H1 (cell line): ENCODE measurements at regions not wholly inside any gene's neighbourhood (a gene's known extent, or its start where the extent isn't known, plus 50 kb on each side); places are given as distances from the start of the nearest gene placed in this dataset.

Experiments
- CTCF ChIA-PET: fragments of 300-600 bp; sonication (Branson Sonifier 250); formaldehyde crosslinking; loops from one replicate; lab custom pipeline; 2021; ENCODE audit not compliant: partially characterized antibody; lab: Charles Lee
- POLR2A ChIA-PET: fragments of 300-600 bp; sonication (Branson Sonifier 250); formaldehyde crosslinking; loops from one replicate; lab custom pipeline; 2021; ENCODE audit warnings: inconsistent platforms; ENCODE audit not compliant: partially characterized antibody; lab: Charles Lee
- DNase-seq, 2 experiments: peaks; one replicate each; pipeline versions ENCODE4 v3.0.0 to v3.0.0-alpha.2; 2010 to 2022; ENCODE audit warnings: low spot score in 2 of 2, low read depth in 1 of 2, mixed read lengths in 1 of 2
- FAIRE-seq: peaks from 2 replicates; lab custom pipeline; 2011; peaks lifted over from hg19 to GRCh38; lab: Jason Lieb, UNC
- H2AFZ ChIP-seq: 2 replicates; pipeline ENCODE4 v1.8.1; 2012; ENCODE audit warnings: low read length, inconsistent platforms
- H2AK5ac ChIP-seq: 2 replicates; pipeline ENCODE4 v1.6.1; 2013; ENCODE audit warnings: low read depth, low read length
- H2BK120ac ChIP-seq: replicated peaks from 2 replicates; pipeline ENCODE3; 2013; ENCODE audit warnings: low read depth, low read length, inconsistent platforms
- H2BK12ac ChIP-seq: 2 replicates; pipeline ENCODE4 v1.6.1; 2013; ENCODE audit warnings: low read depth, low read length
- H2BK15ac ChIP-seq: 2 replicates; pipeline ENCODE4 v1.6.1; 2013; ENCODE audit warnings: low read length
- H2BK20ac ChIP-seq: 2 replicates; pipeline ENCODE4 v1.6.1; 2013; ENCODE audit warnings: low read length
- H2BK5ac ChIP-seq: 2 replicates; pipeline ENCODE4 v1.6.1; 2013; ENCODE audit warnings: low read depth, low read length
- H3K14ac ChIP-seq: 2 replicates; pipeline ENCODE4 v1.6.1; 2013; ENCODE audit warnings: inconsistent platforms; ENCODE audit not compliant: insufficient read length
- H3K18ac ChIP-seq: 2 replicates; pipeline ENCODE4 v1.6.1; 2013; ENCODE audit warnings: low read length; ENCODE audit errors: extremely low read depth
- H3K23ac ChIP-seq: 2 replicates; pipeline ENCODE4 v1.6.1; 2013; ENCODE audit warnings: inconsistent platforms; ENCODE audit not compliant: insufficient read length
- H3K23me2 ChIP-seq: 2 replicates; pipeline ENCODE4 v1.6.1; 2013; ENCODE audit warnings: low read depth, low read length
- H3K27ac ChIP-seq: 2 replicates; pipeline ENCODE4 v1.6.1; 2011; ENCODE audit warnings: low read depth, low read length, inconsistent platforms
- H3K27me3 ChIP-seq, 4 experiments: replicated peaks in 1 of 4; 1 replicate in 1 of 4; 2 replicates in 3 of 4; pipeline versions ENCODE4 v1.6.1 to v1.8.1; 2011 to 2013; ENCODE audit warnings: low read length in 3 of 4, mild to moderate bottlenecking in 3 of 4, inconsistent platforms in 2 of 4, mixed read lengths in 2 of 4, moderate library complexity in 1 of 4; ENCODE audit not compliant: control insufficient read depth in 3 of 4, insufficient read depth in 3 of 4; ENCODE audit errors: extremely low read depth in 1 of 4
- H3K36me3 ChIP-seq, 4 experiments: 2 replicates each; pipeline versions ENCODE4 v1.6.1 to v1.8.1; 2011 to 2013; ENCODE audit warnings: mild to moderate bottlenecking in 4 of 4, low read length in 3 of 4, moderate library complexity in 2 of 4, control low read depth in 1 of 4, inconsistent platforms in 1 of 4; ENCODE audit not compliant: insufficient read depth in 4 of 4, control insufficient read depth in 2 of 4
- H3K4ac ChIP-seq: replicated peaks from 2 replicates; pipeline ENCODE3; 2013; ENCODE audit warnings: low read length, low read depth, mixed read lengths, inconsistent platforms; ENCODE audit not compliant: insufficient read length
- H3K4me1 ChIP-seq, 4 experiments: replicated peaks in 1 of 4; 1 replicate in 1 of 4; 2 replicates in 3 of 4; pipeline versions ENCODE4 v1.6.1 to v1.8.1; 2011 to 2013; ENCODE audit warnings: low read length in 3 of 4, inconsistent platforms in 2 of 4, mixed read lengths in 1 of 4; ENCODE audit not compliant: insufficient read depth in 4 of 4, control insufficient read depth in 3 of 4
- H3K4me2 ChIP-seq, 2 experiments: 2 replicates each; pipeline versions ENCODE4 v1.6.1 to v1.8.1; 2011 to 2013; ENCODE audit warnings: low read depth in 2 of 2, low read length in 2 of 2, control low read depth in 1 of 2, inconsistent platforms in 1 of 2, mild to moderate bottlenecking in 1 of 2; ENCODE audit not compliant: insufficient read depth in 1 of 2
- H3K4me3 ChIP-seq, 4 experiments: fragments of 200-600, 300-600 bp in 1 of 4; sonication (generic), shearing (Covaris generic), sonication (Bioruptor Twin) in 1 of 4; 2 replicates each; pipeline versions ENCODE4 v1.5.1 to v1.8.1; 2011 to 2016; ENCODE audit warnings: low read length in 4 of 4, low read depth in 3 of 4, control low read depth in 2 of 4, inconsistent platforms in 2 of 4, mild to moderate bottlenecking in 2 of 4, mixed read lengths in 1 of 4, moderate library complexity in 1 of 4; ENCODE audit not compliant: insufficient read depth in 2 of 4; ENCODE audit errors: extremely low read depth in 1 of 4
- H3K56ac ChIP-seq: replicated peaks from 2 replicates; pipeline ENCODE3; 2013; ENCODE audit warnings: low read depth, mild to moderate bottlenecking, mixed read lengths, low read length, inconsistent platforms; ENCODE audit not compliant: insufficient read length
- H3K79me1 ChIP-seq: 2 replicates; pipeline ENCODE4 v1.6.1; 2013; ENCODE audit warnings: low read depth, low read length, control low read depth
- H3K79me2 ChIP-seq, 2 experiments: 2 replicates each; pipeline versions ENCODE4 v1.6.1 to v1.8.1; 2012 to 2013; ENCODE audit warnings: low read length in 2 of 2, mild to moderate bottlenecking in 2 of 2, inconsistent platforms in 1 of 2; ENCODE audit not compliant: insufficient read depth in 2 of 2, control insufficient read depth in 1 of 2
- H3K9ac ChIP-seq, 4 experiments: replicated peaks in 1 of 4; 1 replicate in 1 of 4; 2 replicates in 3 of 4; pipeline versions ENCODE4 v1.6.1 to v1.8.1; 2011 to 2013; ENCODE audit warnings: low read depth in 3 of 4, low read length in 3 of 4, control low read depth in 2 of 4, mild to moderate bottlenecking in 2 of 4, moderate library complexity in 2 of 4, inconsistent platforms in 1 of 4; ENCODE audit errors: extremely low read depth in 1 of 4
- H3K9me3 ChIP-seq, 2 experiments: 2 replicates each; pipeline versions ENCODE4 v1.6.1 to v1.8.1; 2012 to 2013; ENCODE audit warnings: mild to moderate bottlenecking in 2 of 2, moderate library complexity in 2 of 2, control low read depth in 1 of 2, inconsistent platforms in 1 of 2, low read depth in 1 of 2, low read length in 1 of 2, mixed read lengths in 1 of 2; ENCODE audit not compliant: insufficient read depth in 2 of 2
- H4K20me1 ChIP-seq, 2 experiments: replicated peaks in 1 of 2; 2 replicates each; pipeline versions ENCODE3 to v1.8.1; 2011 to 2013; ENCODE audit warnings: inconsistent platforms in 2 of 2, low read length in 2 of 2, mild to moderate bottlenecking in 1 of 2; ENCODE audit not compliant: insufficient read depth in 2 of 2, control insufficient read depth in 1 of 2
- H4K5ac ChIP-seq: 2 replicates; pipeline ENCODE4 v1.6.1; 2013; ENCODE audit warnings: low read length, low read depth, mixed read lengths, inconsistent platforms; ENCODE audit not compliant: insufficient read length
- H4K8ac ChIP-seq: 2 replicates; pipeline ENCODE4 v1.8.0; 2013; ENCODE audit warnings: mild to moderate bottlenecking, moderate library complexity, low read length, inconsistent platforms; ENCODE audit not compliant: insufficient read depth; ENCODE audit errors: extremely low read depth
- H4K91ac ChIP-seq: replicated peaks from 2 replicates; pipeline ENCODE3; 2013; ENCODE audit warnings: low read length, mixed read lengths, inconsistent platforms; ENCODE audit not compliant: insufficient read length
- EZH2 ChIP-seq: fragments of 200-600 bp; sonication (generic); IDR thresholded peaks from 2 replicates; pipeline ENCODE4 v1.7.1; 2012; ENCODE audit warnings: low read depth, mild to moderate bottlenecking, moderate library complexity, low read length, inconsistent platforms; ENCODE audit not compliant: severe bottlenecking
- RBBP5 ChIP-seq: IDR thresholded peaks from 2 replicates; pipeline ENCODE4 v1.7.1; 2012; ENCODE audit warnings: low read depth, mild to moderate bottlenecking, inconsistent platforms, low read length, moderate library complexity, borderline replicate concordance
- WGBS, 2 experiments: shearing (Covaris generic) in 1 of 2; methylation state at CpG; one replicate each; pipeline versions ENCODE4 v1.1.6 to v1.1.7; 2013 to 2015; ENCODE audit warnings: low lambda C conversion rate in 2 of 2, mixed read lengths in 2 of 2, inconsistent platforms in 1 of 2, low coverage in 1 of 2, missing lambda C conversion rate in 1 of 2; ENCODE audit not compliant: insufficient replicate concordance in 2 of 2, insufficient coverage in 1 of 2, insufficient read length in 1 of 2; ENCODE audit errors: extremely low coverage in 1 of 2, missing lambda C conversion rate in 1 of 2; 5-methylcytosine and 5-hydroxymethylcytosine counted together

DNA sequence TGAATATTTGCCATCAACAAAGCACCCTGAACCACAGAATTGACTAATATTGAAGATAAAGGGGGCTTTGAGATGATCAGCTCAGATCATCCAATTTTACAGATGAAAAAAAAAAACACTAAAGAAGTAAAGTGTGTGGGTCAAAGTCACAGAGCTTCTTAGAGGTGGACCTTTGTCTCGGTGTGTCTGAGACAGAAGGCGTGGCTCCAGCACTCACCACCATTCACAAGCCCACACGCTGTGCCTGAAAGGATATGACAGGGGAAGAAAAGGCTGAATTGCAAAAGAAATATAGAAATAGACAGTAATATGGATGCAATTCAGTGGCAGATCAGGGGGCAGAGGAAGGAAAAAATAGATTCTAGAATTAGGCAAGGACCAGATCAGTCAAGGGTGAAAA is 114.9 kb upstream of the PLXNA4 start:
- no peak overlapping the region for H3K4ac ChIP-seq
- H3K9ac ChIP-seq, result no peak overlapping the region
- H3K4me2 ChIP-seq, result no peak overlapping the region
- no peaks in the 10 kb centered on the region for H3K36me3 ChIP-seq
- ChIA-PET POLR2A (no interaction called here), CTCF (no interaction called here)
- TF ChIP-seq EZH2 (no peak), RBBP5 (no peak)
- no peak overlapping the region for H2BK5ac ChIP-seq
- no peaks in the 10 kb centered on the region for H3K79me1 ChIP-seq
- no peaks in the 10 kb centered on the region for H3K23me2 ChIP-seq
- no peak for FAIRE-seq
- no peak overlapping the region for H2BK20ac ChIP-seq
- no peak overlapping the region for H2BK15ac ChIP-seq
- DNase-seq, result no peak
- no peak overlapping the region for H3K18ac ChIP-seq
- no peak overlapping the region for H2AK5ac ChIP-seq
- no peaks in the 10 kb centered on the region for H3K27me3 ChIP-seq
- H4K8ac ChIP-seq, result no peak overlapping the region
- H2BK120ac ChIP-seq, result no peak overlapping the region
- 78% methylated on average over 3 of the region's 3 CpGs; no CpG with 5 or more reads in 1 of the 2 experiments for WGBS, 2 experiments
- H2AFZ ChIP-seq, result no peak overlapping the region
- no peak overlapping the region for H3K14ac ChIP-seq
- no peaks in the 10 kb centered on the region for H3K9me3 ChIP-seq
- no peak overlapping the region for H4K91ac ChIP-seq
- H3K56ac ChIP-seq, result no peak overlapping the region
- no peak overlapping the region for H3K23ac ChIP-seq
- no peak overlapping the region for H4K5ac ChIP-seq
- H3K4me1 ChIP-seq, result peaks cover 5 to 19% (median 10%) of the 10 kb centered on the region in 4 experiments; a peak in 5 of 7 replicates
- no peak overlapping the region for H3K4me3 ChIP-seq
- H3K79me2 ChIP-seq, result no peaks in the 10 kb centered on the region
- H3K27ac ChIP-seq, result no peak overlapping the region
- no peaks in the 10 kb centered on the region for H4K20me1 ChIP-seq
- H2BK12ac ChIP-seq, result no peak overlapping the region
